OCI-LY3 (cell line): ENCODE measurements at regions not wholly inside any gene's neighbourhood (a gene's known extent, or its start where the extent isn't known, plus 50 kb on each side); places are given as distances from the start of the nearest gene placed in this dataset.

Experiments
- H2AFZ ChIP-seq: fragments of 200-600, 300-600 bp; shearing (Covaris generic); 2 replicates; pipeline ENCODE4 v1.6.0; 2014; ENCODE audit warnings: antibody characterized with exemption, low read depth, low read length
- H3K27ac ChIP-seq: fragments of 200-600, 300-600 bp; sonication (generic); 2 replicates; pipeline ENCODE4 v1.5.1; 2014; ENCODE audit warnings: mild to moderate bottlenecking, low read length, moderate library complexity, mixed read lengths
- H3K27me3 ChIP-seq: fragments of 200-600, 300-600 bp; sonication (generic); 2 replicates; pipeline ENCODE4 v1.6.1; 2014; ENCODE audit warnings: low read depth, low read length, mixed read lengths
- H3K36me3 ChIP-seq: fragments of 200-600, 300-600 bp; sonication (generic); replicated peaks from 2 replicates; pipeline ENCODE3; 2014; ENCODE audit warnings: low read depth, low read length, mixed read lengths
- H3K4me1 ChIP-seq: fragments of 300-600, 200-600 bp; sonication (generic); 2 replicates; pipeline ENCODE4 v1.6.1; 2014; ENCODE audit warnings: low read length, mixed read lengths
- H3K4me2 ChIP-seq: fragments of 200-600, 300-600 bp; sonication (generic); 2 replicates; pipeline ENCODE4 v1.6.1; 2014; ENCODE audit warnings: low read length, mixed read lengths
- H3K4me3 ChIP-seq: fragments of 300-600, 200-600 bp; sonication (generic); 2 replicates; pipeline ENCODE4 v1.5.1; 2014; ENCODE audit warnings: antibody characterized with exemption, mild to moderate bottlenecking, low read length, moderate library complexity
- H3K79me2 ChIP-seq: fragments of 300-600, 200-600 bp; shearing (Covaris generic); 2 replicates; pipeline ENCODE4 v1.6.1; 2014; ENCODE audit warnings: mild to moderate bottlenecking, low read length, mixed read lengths
- H3K9ac ChIP-seq: fragments of 300-600, 200-600 bp; shearing (Covaris generic); 2 replicates; pipeline ENCODE4 v1.6.0; 2014; ENCODE audit warnings: mild to moderate bottlenecking, low read length, moderate library complexity
- H3K9me3 ChIP-seq: fragments of 200-600, 300-600 bp; shearing (Covaris generic); 2 replicates; pipeline ENCODE4 v1.6.1; 2014; ENCODE audit warnings: low read length, mixed read lengths; ENCODE audit not compliant: insufficient read depth
- H4K20me1 ChIP-seq: fragments of 200-600, 300-600 bp; sonication (generic); 2 replicates; pipeline ENCODE4 v1.6.1; 2016; ENCODE audit warnings: low read length, mixed read lengths; ENCODE audit not compliant: insufficient read depth
- CTCF ChIP-seq: fragments of 200-600, 300-600 bp; sonication (generic); IDR thresholded peaks from 2 replicates; pipeline ENCODE4 v1.5.1; 2014; ENCODE audit warnings: antibody characterized with exemption, low read length, low read depth
- EZH2phosphoT487 ChIP-seq: fragments of 200-600 bp; shearing (Covaris generic); IDR thresholded peaks from 2 replicates; pipeline ENCODE4 v1.6.1; 2018; ENCODE audit warnings: antibody characterized with exemption, mixed run types, low read depth

DNA sequence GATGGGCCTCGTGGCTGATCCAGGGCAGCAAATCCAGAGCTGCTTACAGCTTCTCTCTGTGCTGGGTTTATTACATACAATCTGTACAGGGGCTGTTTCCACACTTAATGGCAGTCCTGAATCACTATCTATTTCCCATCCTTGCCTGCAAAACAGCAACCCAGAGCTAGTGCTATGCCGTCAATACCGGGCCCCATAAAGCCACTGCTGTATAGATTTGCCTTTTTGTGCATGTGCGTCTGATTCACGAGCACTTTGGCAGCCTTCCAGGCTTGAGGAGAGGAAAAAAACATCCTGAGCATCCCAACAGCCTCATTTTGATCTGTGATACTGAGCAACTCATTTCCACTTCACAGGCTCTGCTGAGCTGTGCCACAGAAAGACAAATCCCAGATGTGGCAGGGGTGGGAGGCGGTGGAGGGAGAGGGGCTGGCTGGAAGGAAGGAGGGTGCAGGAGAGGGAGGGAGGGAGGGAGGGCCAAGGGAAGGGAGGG, 65.2 kb upstream of the TARBP1 start:
- no peak overlapping the region for H2AFZ ChIP-seq
- TF ChIP-seq CTCF (no peak), EZH2phosphoT487 (no peak)

DNA sequence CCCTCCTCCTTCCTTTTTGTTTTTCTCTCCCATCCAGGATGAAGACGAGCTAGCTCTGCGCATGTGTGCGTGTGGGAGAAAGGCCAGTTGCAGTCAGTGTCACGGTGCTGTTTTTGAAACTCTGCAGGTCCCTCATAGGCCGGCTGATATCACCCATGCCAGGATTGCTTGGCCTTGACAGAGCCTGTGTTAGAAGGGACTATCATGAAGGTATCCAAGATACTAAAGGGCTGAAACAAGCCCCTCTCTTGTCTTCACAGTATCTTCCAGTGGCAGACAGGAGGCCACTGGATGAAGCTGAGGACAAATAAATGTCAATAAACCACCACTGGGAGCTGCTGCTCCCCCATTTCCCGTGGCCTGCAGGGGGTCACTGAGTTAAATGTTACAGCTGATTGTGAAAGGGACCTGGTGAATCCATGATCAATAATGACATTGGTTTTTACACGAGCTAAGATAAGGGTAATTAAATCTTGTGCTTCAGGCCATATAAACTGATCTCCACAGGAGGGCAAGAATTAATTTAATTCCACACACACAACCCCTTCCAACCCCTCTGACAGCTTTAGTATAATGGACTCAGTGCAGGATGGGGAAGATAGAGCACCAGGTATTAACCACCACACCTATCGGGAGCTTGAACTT, 64.6 kb upstream of the TARBP1 start:
- Histone ChIP-seq H3K4me1 (no peaks in the 10 kb centered on the region), H3K4me3 (no peak overlapping the region), H3K4me2 (no peak overlapping the region), H3K27me3 (peaks cover 37% of the 10 kb centered on the region), H4K20me1 (no peaks in the 10 kb centered on the region), H3K79me2 (no peaks in the 10 kb centered on the region), H3K9me3 (no peaks in the 10 kb centered on the region), H3K9ac (no peak overlapping the region), H3K36me3 (no peaks in the 10 kb centered on the region), H3K27ac (no peak overlapping the region), H2AFZ (no peak overlapping the region)
- TF ChIP-seq EZH2phosphoT487 (no peak), CTCF (no peak)

More for the DNA sequence above, 65.2 kb upstream of the TARBP1 start:
- Histone ChIP-seq H3K36me3 (no peaks in the 10 kb centered on the region), H3K27ac (no peak overlapping the region), H4K20me1 (no peaks in the 10 kb centered on the region), H3K9me3 (no peaks in the 10 kb centered on the region), H3K4me1 (no peaks in the 10 kb centered on the region), H3K79me2 (no peaks in the 10 kb centered on the region), H3K27me3 (peaks cover 37% of the 10 kb centered on the region), H3K4me2 (no peak overlapping the region), H3K4me3 (no peak overlapping the region), H3K9ac (no peak overlapping the region)

GRCh38 chr1:234542211-234542850, 63.4 kb upstream of the TARBP1 start:
- Histone ChIP-seq H3K79me2 (no peaks in the 10 kb centered on the region), H3K9ac (no peak overlapping the region), H3K9me3 (no peaks in the 10 kb centered on the region), H4K20me1 (no peaks in the 10 kb centered on the region), H3K4me3 (no peak overlapping the region), H3K27ac (no peak overlapping the region), H3K4me2 (no peak overlapping the region), H3K36me3 (no peaks in the 10 kb centered on the region), H3K4me1 (no peaks in the 10 kb centered on the region), H3K27me3 (peaks cover 37% of the 10 kb centered on the region), H2AFZ (no peak overlapping the region)
- no peak for TF ChIP-seq CTCF
- no peak for TF ChIP-seq EZH2phosphoT487

GRCh38 chr1:234541286-234541975, 62.5 kb upstream of the TARBP1 start:
- Histone ChIP-seq H2AFZ (no peak overlapping the region), H3K27me3 (peaks cover 37% of the 10 kb centered on the region), H3K4me2 (no peak overlapping the region), H3K36me3 (no peaks in the 10 kb centered on the region), H3K4me3 (no peak overlapping the region), H3K79me2 (no peaks in the 10 kb centered on the region), H3K4me1 (no peaks in the 10 kb centered on the region), H3K27ac (no peak overlapping the region), H3K9me3 (no peaks in the 10 kb centered on the region), H4K20me1 (no peaks in the 10 kb centered on the region), H3K9ac (no peak overlapping the region)
- TF ChIP-seq EZH2phosphoT487 (no peak), CTCF (no peak)
